ENCODE measurements at regions not wholly inside any gene's neighbourhood (a gene's known extent, or its start where the extent isn't known, plus 50 kb on each side); places are given as distances from the start of the nearest gene placed in this dataset.

DNA sequence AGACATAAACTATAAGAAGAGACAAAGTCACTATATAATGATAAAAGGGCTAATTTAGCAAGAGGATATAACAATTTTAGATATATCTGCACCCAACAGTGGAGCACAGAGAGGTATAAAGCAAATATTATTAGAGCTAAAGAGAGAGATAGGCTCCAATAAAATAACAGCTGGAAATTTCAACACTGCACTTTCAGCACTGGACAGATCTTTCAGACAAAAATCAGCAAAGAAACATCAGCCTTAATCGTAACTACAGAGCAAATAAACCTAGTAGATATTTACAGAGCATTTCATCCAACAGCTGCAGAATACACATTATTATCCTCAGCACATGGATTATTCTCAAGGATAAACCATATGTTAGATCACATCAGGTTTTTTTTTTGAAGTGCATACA, 642.9 kb downstream of the AMY1C start:
- TF ChIP-seq, protein P1, sequence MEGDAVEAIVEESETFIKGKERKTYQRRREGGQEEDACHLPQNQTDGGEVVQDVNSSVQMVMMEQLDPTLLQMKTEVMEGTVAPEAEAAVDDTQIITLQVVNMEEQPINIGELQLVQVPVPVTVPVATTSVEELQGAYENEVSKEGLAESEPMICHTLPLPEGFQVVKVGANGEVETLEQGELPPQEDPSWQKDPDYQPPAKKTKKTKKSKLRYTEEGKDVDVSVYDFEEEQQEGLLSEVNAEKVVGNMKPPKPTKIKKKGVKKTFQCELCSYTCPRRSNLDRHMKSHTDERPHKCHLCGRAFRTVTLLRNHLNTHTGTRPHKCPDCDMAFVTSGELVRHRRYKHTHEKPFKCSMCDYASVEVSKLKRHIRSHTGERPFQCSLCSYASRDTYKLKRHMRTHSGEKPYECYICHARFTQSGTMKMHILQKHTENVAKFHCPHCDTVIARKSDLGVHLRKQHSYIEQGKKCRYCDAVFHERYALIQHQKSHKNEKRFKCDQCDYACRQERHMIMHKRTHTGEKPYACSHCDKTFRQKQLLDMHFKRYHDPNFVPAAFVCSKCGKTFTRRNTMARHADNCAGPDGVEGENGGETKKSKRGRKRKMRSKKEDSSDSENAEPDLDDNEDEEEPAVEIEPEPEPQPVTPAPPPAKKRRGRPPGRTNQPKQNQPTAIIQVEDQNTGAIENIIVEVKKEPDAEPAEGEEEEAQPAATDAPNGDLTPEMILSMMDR (IDR thresholded peaks at IDR 0.05; ENCODE audit: extremely low read depth in 1 of 2, insufficient read depth in 1 of 2, low read depth in 1 of 2, low read length in 2 of 2) = no peak
- TF ChIP-seq EZH2 (IDR thresholded peaks at IDR 0.05; ENCODE audit: borderline replicate concordance, low read depth, low read length, severe bottlenecking) = no peak
- no peak for TF ChIP-seq POLR2A (IDR thresholded peaks at IDR 0.05; ENCODE audit: low read depth, low read length)
- TF ChIP-seq POLR2AphosphoS5 (IDR thresholded peaks at IDR 0.05; ENCODE audit: insufficient read depth, low read depth, low read length) = no peak
- TF ChIP-seq MYC (IDR thresholded peaks at IDR 0.05; ENCODE audit: low read depth, low read length) = no peak
- TF ChIP-seq FOS (IDR thresholded peaks at IDR 0.05; ENCODE audit: borderline replicate concordance, insufficient read depth, low read length) = no peak

Data from endothelial cell of umbilical vein (primary cell).